Stimulated activated CD4-positive, alpha-beta T cell treated with anti-CD3 and anti-CD28 coated beads, Interleukin-4, amount 100 ng/mL, for 24 hours (primary cell): ENCODE measurements at regions not wholly inside any gene's neighbourhood (a gene's known extent, or its start where the extent isn't known, plus 50 kb on each side); places are given as distances from the start of the nearest gene placed in this dataset.

Experiments used
- DNase-seq: peaks from one replicate; pipeline ENCODE4 v3.0.0-alpha.2; 2020

DNA sequence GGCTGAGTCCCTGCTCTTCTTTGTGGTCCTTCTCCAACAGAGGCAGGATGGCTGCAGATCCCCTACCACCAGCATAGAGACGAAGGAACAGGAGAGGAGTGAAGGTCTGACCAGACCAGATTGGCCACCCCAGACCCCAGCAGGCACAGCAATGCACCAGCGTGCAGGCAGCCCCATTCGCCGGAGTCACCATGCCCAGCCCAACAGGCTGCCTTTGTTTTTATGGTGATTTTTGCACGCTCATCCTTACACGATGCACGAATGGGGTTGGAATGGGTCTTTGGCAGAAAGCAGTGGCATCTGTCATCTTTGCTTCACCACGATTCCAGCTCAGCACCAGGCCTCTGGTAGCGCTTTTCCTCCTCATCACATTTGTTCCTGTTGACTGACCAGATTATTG lies 427.6 kb downstream of the INHBA start:
- no peak for DNase-seq

DNA sequence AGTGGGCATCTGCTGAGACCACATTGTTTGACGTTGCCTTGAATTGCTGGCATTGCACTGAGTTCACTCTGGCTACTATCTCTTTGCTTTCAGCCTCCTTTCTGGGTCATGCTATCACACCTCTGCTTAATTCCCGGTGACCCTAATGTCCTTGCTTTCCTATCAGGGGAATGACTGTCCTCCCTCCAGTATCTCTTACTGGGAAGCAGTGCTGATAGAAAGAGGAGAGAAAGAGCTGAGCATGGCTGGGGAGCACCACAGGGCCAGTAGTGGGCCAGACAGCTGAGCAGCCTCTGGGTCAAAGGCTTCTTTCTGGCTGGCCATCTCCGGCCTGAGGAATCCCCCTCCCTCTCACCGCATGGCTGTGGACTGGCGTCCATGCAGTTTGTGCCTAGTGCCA lies 428.7 kb downstream of the INHBA start:
- DNase-seq: no peak

DNA sequence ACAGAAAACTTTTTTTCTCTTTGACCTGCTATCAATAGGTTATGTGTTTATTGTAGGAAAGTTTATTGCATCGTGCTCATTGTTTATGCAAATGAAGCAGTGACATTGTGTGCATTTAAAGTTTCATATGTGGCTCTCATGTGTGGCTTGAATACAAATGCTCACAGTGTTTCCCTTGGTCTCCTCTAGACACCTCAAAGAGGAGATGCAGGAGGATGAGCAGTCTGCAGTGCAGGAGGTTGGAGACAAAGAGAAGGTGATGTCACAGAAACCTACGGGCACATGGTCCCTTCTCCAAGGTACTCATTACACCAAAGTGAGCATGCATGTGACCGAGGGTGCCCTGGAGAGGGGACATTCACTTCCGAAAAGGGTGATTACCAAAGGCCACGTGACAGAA lies 430.2 kb downstream of the INHBA start:
- DNase-seq: no peak

DNA sequence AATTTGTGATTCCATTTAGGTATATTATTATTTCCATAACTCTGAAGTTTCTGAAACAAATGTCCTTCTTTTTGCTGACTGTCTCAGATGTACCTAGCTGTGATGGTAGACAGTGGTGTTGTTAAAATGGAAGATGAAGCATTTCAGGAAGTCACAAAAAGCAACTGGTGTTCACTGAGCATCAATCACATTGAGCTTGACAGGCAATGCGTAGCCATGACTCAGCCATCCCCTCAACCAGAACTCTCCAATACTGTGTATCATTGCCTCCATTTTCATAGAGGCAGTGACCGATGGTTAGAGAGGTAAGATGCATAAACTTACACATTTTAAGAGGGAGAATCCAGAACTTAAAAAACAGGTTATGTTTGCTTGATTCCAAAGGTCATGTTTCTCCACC lies 434.0 kb downstream of the INHBA start:
- no peak for DNase-seq

DNA sequence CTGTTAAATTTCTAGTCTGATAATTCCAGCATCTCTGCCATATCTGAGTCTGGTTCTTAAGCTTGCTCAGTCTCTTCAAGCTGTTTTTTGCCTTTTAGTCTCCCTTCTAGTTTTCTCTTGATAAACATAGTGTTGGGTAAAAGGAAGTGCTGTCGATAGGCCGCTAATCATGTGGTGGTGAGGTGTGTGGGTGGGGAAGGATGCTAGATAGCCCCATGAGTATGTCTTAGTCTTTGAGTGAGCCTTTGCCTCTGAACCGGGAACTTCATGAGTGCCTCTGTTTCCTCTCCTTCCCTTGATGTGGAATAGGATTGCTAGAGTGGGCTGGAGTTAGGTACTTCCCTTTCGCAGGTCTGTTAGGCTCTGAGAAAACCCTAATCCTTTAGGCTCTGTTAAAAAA lies 441.8 kb downstream of the INHBA start:
- no peak for DNase-seq

DNA sequence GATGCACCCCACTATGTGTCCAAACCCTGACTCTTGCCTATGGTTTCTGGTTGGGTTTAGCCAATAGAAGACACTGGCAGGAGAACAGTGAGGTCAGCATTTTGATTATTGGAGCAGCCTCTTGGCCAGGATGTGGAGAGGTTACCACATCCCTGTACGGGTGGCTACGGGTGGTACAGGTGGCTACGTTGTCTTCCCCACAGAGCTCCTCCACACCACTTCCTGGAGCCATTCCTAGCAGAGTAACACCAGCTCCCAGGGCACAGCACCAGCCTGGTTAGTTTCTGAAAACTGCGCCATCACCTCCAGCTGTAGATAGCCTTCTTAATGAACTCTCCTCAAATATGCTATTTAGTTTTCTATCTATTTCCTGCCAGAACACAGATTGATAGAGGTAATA lies 445.2 kb downstream of the INHBA start:
- no peak for DNase-seq

DNA sequence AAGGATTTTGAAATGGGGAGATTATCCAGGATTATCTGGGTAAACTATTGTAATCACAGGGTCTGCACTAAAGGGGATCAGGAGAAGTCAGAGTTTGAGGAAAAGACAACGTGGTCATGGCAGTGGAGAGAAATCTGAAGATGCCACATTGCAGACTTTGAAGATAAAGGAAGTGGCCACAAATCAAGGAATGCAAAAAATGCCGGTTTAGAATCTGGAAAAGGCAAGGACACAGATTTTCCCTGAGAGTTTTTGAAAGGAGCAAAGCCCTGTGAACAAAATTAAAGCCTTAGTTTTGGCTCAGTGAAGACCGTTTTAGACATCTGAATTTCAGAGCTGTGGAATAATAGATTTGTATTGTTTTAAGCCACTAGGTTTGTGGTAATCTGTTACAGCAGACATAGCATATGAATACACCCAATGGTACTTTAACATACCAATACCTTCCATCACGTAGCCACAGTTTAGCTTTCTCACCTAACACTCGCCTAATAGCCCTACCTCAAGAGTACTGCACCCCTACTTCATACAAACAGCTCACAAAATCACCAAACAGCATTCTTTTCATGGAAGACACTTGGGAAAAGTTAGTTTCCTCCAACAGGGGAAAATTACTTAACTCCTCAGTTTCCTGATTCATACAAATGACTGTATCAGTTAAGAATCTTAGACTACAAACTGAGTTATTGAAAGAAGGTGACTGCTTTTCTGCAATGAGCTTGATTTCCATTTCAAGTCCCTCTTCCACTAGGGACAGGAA lies 446.5 kb downstream of the INHBA start:
- no peak for DNase-seq

DNA sequence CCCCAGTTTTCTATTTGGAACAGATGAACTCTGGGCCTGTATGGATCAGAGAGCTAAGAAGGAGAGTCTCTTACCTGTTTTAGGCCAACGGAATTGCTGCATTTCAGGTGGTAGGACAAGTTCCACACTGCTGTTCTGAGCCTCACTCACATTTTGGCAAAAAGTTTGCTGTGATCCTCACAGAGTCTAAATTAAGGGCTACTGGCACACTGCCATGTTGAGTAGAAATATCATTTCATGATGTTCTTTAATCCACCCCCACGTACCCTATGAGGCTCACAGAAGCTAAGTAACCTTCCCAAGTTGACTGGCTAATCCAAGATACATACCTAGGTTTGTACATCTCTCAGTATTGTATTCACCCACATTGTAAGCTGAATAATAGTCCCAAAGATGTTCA lies 447.2 kb downstream of the INHBA start:
- no peak for DNase-seq

DNA sequence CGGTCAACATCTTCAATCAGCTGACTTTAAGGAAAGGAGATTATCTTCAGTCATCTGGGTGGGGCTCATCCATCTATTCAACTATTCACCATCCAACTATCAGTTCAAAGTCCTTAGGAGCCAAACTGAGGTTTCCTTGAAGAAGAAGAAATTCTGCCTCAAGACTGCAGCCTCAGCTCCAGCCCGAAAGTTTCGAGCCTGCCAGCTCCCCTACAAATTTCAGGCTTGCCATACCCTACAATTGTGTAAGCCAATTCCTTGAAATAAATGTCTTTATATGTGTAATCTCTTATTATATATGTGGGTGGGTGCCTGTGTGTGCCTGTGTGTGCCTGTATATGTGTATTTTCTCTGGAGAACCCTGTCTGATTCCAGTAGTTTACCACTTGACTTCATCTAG lies 447.8 kb downstream of the INHBA start:
- no peak for DNase-seq

DNA sequence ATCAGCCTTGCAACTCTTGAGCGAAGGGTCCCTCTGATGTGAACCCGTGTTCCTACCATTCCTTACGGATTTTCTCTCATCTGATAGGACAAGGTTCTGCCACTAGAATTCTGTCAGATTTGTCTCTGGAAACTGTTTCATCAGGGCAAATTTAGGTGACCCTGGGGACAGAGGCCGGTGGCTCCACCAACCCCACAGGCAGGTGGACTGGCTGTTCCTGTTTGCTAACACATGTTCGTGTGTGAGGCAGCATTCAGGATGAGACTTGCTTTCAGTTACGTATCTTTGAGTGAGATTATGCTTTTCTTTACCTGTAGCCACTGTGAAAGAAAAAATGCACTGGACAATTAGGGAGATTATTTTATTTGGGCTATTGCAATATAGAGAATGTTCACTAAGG lies 449.9 kb downstream of the INHBA start:
- DNase-seq: no peak

DNA sequence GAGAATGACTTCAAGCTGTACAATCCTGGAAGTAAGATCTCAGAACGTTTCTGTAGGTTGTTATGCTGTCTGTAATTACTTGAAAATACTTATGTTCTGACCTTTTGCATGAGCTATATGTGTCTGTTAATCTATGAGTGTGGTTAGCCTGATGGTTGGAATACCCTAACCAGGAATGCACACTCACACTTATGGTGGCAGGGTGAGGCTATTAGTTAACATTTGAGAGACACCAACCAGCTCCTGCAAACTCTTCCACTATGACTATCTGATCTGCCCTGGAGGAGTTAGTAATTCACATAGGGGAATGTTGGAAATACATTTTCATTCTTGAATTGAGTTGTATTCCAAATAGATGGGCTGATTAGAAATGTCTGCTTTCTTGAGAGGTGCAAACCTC lies 450.3 kb downstream of the INHBA start:
- DNase-seq: no peak

DNA sequence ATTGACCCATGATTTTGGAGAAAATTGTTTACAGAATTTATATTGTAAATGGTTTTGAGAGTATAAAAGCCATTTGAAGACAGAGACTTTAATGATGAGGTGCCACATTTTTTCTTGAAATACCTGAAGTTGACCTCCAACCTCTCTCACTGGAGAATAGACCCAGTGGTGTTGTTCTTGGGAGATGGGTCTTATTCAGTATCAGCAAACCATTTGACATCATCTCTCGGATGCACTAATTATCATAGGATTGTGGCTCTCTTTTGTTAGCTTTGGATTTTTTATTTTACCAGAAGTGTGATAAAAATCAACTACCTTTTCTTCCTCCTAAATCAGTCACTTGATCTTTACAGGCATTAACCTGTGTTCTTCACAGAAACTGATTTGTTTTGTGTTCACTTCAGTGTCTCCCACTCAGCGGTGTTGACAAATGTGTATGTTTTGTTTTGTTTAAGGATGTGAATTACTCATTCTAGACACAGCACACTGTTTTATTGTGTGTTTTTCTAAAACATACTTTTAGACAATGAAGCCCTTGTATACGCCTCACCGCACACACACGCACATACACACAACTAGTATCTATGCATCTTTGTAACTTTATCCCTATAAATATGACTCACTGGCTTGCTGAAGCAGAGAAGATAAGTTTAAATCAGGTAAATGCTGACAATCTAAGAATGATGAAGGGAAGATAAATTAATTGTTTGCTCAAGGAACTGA lies 455.6 kb downstream of the INHBA start:
- no peak for DNase-seq

DNA sequence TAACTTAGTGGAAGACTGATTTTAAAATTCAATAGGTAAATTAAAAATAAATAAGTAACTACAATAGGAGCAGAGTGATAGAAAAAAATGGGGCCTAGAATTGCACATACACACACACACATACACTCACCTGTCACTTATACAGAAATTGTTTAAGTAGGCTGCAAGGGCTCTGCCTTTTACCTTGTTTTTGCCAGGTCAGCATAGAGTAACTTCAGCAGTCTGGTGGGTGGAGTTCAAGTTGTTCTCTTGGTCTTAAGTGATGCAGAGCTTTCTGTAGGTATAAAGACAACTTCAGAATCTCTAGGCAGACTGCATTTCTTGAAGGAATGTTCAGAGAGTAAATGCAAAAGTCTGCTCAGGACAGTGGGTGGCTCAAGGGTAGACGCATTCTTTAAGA lies 457.0 kb downstream of the INHBA start:
- DNase-seq: no peak

DNA sequence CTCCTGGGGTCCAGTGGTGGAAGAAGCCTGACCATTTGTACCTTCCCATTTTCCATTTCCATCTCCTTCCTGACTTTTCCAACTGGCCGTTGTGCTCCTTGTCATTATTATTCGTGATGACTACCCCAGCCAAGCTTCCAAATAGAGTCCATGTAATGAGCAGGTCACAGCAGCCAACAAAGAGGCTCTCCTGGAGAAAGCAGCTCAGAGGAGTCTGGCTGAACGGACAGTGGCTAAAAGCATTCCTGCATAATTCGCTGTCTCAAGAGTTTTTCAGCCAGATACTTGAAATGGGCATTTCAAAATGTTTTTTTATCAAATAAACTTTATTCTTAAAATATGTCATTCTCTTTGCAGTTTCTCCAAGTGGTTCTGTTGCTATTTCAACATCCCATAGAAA lies 458.6 kb downstream of the INHBA start:
- no peak for DNase-seq

DNA sequence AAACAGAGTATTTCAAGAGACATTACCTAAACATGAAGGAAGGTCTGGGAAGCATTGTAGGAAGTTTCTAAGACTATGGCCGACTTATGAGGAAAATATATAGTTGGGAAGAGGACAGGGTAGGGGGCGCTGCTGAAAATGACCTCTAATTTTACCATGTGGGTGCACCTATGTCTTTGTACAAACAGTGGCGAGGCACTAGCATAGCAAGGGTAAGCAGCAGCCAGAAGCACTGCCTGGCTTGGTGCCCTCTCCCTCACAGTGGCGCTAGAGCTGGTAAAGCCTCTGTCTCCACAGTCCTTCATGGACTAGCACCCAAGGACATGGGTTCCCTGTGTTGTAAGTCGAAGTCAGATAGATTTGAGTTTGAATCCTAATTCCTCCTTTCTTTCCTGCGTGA lies 461.2 kb downstream of the INHBA start:
- no peak for DNase-seq

DNA sequence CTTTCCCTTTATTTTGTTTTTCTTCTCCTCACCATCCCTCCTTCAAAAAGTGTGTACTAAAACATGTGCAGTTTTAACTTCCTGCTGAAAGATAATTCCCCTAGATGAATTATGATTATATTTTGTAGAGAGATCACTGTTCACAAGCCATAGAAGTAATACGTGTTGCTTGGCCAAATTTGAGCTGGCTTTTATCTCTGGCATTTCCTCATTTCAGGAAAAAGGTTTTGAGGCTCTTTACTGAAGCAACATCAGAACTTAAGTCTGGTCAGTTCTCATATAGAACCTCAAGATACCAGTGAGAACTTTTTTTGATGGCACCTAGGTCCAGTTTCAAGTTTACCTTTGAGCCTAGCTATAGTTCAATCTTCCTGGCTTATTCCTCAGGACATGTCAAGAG lies 463.3 kb downstream of the INHBA start:
- no peak for DNase-seq

DNA sequence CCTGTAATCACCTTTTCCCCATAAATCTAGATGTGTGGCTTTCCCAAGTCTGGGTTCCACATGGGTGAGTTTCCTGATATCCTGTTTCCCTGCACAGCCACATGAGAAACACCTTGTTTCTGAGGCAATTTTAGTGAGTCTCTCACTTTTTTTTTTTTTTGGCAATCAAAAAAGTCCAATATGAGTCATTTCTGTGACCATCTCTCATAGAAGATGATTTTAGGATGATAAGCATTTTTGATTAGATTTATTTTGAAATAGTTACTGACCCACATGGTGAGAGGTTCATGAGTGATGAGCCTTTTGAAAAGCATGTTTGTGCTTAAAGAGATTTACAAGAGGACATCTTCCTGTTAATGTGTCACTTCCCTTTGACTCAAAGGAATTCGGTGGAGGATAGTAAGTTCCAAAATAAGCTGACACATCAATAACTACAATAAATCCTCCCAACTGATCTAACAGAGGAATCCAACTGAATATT lies 464.0 kb downstream of the INHBA start:
- no peak for DNase-seq

DNA sequence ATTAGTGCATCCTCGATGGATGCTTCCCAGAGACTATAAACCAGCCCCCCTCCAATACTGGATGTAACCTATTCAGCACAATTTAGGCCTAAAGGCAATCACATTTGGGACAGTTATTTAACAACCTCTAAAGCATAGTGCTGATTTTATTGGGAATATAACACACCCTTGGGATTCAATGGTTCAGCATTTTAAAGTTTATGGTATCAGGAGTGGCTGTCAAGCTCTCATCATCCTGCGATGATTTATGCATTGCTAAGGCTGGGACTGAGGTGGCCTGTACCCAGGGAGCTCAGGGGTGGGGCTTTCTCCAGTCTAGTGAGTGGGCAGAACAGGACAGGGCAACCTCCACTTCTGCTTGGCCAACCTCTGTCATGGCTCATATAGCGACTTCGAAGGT lies 464.9 kb downstream of the INHBA start:
- no peak for DNase-seq

DNA sequence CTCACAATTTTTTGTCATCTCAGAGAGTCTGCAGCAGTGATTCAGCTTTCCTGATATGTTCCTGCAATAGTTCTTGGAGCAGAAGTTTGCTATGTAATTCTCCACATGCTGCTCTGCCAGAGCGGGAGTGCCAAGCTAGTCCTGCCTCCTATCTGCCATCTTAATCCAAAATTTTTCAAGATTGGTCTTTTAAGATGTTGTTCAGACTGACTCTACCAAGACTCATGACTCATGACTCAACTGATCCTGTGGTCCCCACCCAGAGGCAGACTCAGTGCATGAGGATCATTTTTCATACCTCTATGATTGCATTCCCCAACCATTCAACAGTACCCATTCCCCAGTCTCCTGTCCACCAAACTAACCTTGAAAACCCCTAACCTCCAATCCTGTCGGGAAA lies 470.8 kb downstream of the INHBA start:
- DNase-seq: no peak

DNA sequence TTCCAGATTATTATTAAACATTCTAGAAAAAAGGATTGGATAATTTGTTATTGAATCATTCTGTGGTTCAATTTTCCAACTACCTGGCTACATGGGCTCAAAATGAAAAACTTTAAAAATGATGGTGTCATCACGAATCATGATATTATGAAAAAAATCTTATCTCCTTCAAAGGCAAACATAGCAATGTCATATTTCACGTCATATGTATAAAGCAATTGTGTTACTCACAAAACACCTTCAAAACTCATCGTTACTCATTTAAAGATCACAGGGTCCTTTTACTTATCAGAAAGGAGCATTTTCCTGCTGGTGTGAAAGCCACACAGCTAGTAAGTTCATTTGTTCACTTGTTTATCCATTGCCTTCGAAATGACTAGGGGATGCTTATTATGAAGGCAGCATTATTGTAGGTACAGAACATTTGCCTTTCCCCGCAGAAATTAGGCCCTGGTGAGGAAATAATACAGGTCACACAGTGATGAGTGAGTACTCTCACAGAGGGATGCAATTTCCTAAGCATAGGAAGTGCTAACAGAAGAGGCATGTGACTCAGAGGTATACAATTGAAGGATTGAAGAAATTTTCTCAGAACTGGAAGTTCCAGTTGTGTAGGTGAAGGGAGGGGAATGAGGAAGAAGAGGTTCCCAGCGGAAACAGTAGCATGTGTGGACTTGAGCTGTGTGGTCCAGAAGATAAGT lies 478.7 kb downstream of the INHBA start:
- DNase-seq: no peak

DNA sequence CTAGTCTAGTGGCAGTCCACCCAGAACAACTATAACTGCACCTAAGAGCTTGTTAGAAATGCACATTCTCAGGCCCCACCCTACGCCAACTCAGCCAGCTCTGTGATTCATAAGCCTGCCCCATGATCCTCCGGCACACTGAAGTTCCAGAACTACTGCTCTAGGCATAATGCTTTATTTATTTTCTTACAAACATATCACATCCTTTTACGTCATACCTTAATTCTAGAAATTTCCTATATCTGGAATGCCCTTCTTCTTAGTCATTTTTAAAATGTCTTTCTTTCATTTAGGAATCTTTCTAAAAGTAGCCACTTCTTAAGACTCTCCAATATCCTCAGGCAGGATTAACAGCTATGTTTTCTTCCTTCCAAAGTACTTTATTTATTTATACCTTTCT lies 480.1 kb downstream of the INHBA start:
- no peak for DNase-seq

DNA sequence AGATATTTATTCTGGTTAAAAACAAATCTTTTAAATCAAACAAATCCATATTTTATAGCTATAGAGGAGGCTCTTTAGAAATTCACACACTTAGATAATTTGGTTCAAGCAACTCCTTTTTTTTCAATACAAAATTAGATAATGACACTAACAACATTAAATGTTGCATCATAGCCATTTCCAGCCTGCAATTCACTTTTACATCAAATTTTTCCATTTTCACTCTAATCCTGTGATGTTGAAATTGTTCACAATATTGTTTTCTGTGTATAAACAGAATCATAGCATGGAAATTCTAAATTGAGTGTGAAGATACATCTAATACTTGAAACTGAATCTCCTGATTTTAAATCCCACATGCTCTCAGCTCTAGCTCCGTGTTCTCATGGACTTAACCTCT lies 482.6 kb downstream of the INHBA start:
- no peak for DNase-seq

DNA sequence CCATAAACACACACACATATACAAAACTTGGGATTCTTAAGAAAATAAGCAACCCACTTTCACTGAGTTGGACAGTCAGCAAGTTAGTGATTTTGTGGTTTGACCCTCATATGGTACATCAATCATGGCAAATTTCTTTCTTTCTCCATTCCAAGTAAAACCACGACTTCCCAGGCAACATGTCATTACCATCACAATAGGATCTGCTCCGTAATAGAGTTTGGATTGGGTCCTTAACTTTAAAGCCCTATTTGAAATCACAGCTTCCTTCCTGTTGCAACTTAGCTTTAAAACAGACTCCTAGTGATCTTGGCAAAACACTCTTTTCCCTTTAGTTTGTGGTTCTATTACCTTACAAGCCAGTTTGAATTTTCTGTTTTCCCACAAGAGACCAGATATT lies 483.6 kb downstream of the INHBA start:
- DNase-seq: no peak

DNA sequence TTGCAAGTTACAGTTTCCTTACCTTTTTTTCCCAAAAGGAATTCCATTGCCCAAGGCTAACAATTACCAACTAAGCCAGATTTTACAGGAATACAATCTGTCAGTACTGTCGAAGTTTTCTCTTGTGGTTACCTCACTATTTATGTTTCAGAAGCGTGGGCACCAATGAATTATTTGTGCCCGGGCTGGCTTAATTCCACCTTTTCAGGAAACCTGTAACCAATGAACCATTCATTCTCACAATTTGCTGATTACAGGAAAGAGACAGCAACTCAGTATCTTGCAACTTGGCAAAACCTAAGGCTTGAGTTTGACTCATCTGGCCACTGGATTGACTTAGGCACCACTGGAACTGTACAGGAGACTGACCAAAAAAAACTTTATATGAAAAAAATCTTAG lies 485.6 kb downstream of the INHBA start:
- DNase-seq: no peak
